MM.1S (cell line): ENCODE measurements at regions not wholly inside any gene's neighbourhood (a gene's known extent, or its start where the extent isn't known, plus 50 kb on each side); places are given as distances from the start of the nearest gene placed in this dataset.

ENCODE experiments used
- DNase-seq: peaks from one replicate; pipeline ENCODE4 v3.0.0-alpha.2; 2015
- H2AFZ ChIP-seq: fragments of 300-600 bp; sonication (generic); 2 replicates; pipeline ENCODE4 v1.6.0; 2016; ENCODE audit warnings: antibody characterized with exemption, low read length
- H3F3A ChIP-seq: fragments of 300-600 bp; sonication (generic); 2 replicates; pipeline ENCODE4 v1.6.1; 2016; ENCODE audit warnings: mild to moderate bottlenecking, antibody characterized with exemption, low read length, moderate library complexity, mixed read lengths; ENCODE audit not compliant: insufficient read depth
- H3K27ac ChIP-seq: fragments of 300-600 bp; sonication (generic); 2 replicates; pipeline ENCODE4 v1.5.1; 2016; ENCODE audit warnings: mild to moderate bottlenecking, low read length
- H3K27me3 ChIP-seq: fragments of 300-600 bp; sonication (generic); replicated peaks from 2 replicates; pipeline ENCODE4 v1.6.0; 2016; ENCODE audit warnings: low read length; ENCODE audit not compliant: insufficient read depth
- H3K36me3 ChIP-seq: fragments of 300-600 bp; sonication (generic); replicated peaks from 2 replicates; pipeline ENCODE4 v1.6.1; 2016; ENCODE audit warnings: mild to moderate bottlenecking, low read length, mixed read lengths; ENCODE audit not compliant: insufficient read depth
- H3K4me1 ChIP-seq: fragments of 300-600 bp; sonication (generic); 2 replicates; pipeline ENCODE4 v1.6.1; 2016; ENCODE audit warnings: low read length, mixed read lengths
- H3K4me2 ChIP-seq: fragments of 300-600 bp; sonication (generic); 2 replicates; pipeline ENCODE4 v1.6.0; 2016; ENCODE audit warnings: low read depth, low read length
- H3K4me3 ChIP-seq: fragments of 300-600 bp; sonication (generic); 2 replicates; pipeline ENCODE4 v1.5.1; 2016; ENCODE audit warnings: low read length, mixed read lengths
- H3K79me2 ChIP-seq: fragments of 300-600 bp; sonication (generic); 2 replicates; pipeline ENCODE4 v1.6.1; 2016; ENCODE audit warnings: mixed run types, low read length, mixed read lengths
- H3K9ac ChIP-seq: fragments of 300-600 bp; sonication (generic); 2 replicates; pipeline ENCODE4 v1.6.1; 2016; ENCODE audit warnings: low read length, mixed read lengths
- H3K9me2 ChIP-seq: fragments of 300-600 bp; sonication (generic); replicated peaks from 2 replicates; pipeline ENCODE4 v1.6.1; 2016; ENCODE audit warnings: mild to moderate bottlenecking, low read length, mixed read lengths; ENCODE audit not compliant: insufficient read depth
- H3K9me3 ChIP-seq: fragments of 300-600 bp; sonication (generic); replicated peaks from 2 replicates; pipeline ENCODE4 v1.6.1; 2016; ENCODE audit warnings: mild to moderate bottlenecking, low read length, mixed read lengths; ENCODE audit not compliant: insufficient read depth
- H4K20me1 ChIP-seq: fragments of 300-600 bp; sonication (generic); 2 replicates; pipeline ENCODE4 v1.6.1; 2016; ENCODE audit warnings: mild to moderate bottlenecking, low read length, moderate library complexity, mixed read lengths; ENCODE audit not compliant: insufficient read depth
- CTCF ChIP-seq: fragments of 300-600 bp; sonication (generic); IDR thresholded peaks from 2 replicates; pipeline ENCODE4 v1.5.1; 2016; ENCODE audit warnings: antibody characterized with exemption, low read length, mixed read lengths
- EZH2 ChIP-seq: fragments of 300-600 bp; sonication (generic); optimal IDR thresholded peaks from 2 replicates; pipeline ENCODE3; 2017; ENCODE audit warnings: low read depth, mild to moderate bottlenecking, antibody characterized with exemption, low read length, mixed read lengths
- EZH2phosphoT487 ChIP-seq: fragments of 300-600 bp; sonication (generic); IDR thresholded peaks from 2 replicates; pipeline ENCODE4 v1.6.1; 2018; ENCODE audit warnings: antibody characterized with exemption, low read length

GRCh38 chr5:173378727-173379126 lies 50.5 kb upstream of the STC2 start:
- Histone ChIP-seq H3K79me2 (no peaks in the 10 kb centered on the region), H3K36me3 (no peaks in the 10 kb centered on the region), H3K4me3 (no peak overlapping the region), H3F3A (no peaks in the 10 kb centered on the region), H3K9ac (no peak overlapping the region), H2AFZ (no peak overlapping the region), H3K27ac (no peak overlapping the region), H3K4me2 (no peak overlapping the region), H3K9me2 (no peaks in the 10 kb centered on the region), H4K20me1 (no peaks in the 10 kb centered on the region), H3K27me3 (no peaks in the 10 kb centered on the region), H3K4me1 (no peaks in the 10 kb centered on the region), H3K9me3 (no peaks in the 10 kb centered on the region)
- DNase-seq: no peak
- TF ChIP-seq CTCF: no peak
- TF ChIP-seq EZH2: no peak
- TF ChIP-seq EZH2phosphoT487: no peak
